ENCODE measurements at regions not wholly inside any gene's neighbourhood (a gene's known extent, or its start where the extent isn't known, plus 50 kb on each side); places are given as distances from the start of the nearest gene placed in this dataset.

GRCh38 chr6:1082285-1082935 is 229.5 kb upstream of the FOXQ1 start:
- TF ChIP-seq CTCF (IDR thresholded peaks at IDR 0.05): no peak
- no peak for TF ChIP-seq EZH2 (IDR thresholded peaks at IDR 0.05)
- no peak for TF ChIP-seq EZH2phosphoT487 (IDR thresholded peaks at IDR 0.05)
